ENCODE measurements at regions not wholly inside any gene's neighbourhood (a gene's known extent, or its start where the extent isn't known, plus 50 kb on each side); places are given as distances from the start of the nearest gene placed in this dataset.

DNA sequence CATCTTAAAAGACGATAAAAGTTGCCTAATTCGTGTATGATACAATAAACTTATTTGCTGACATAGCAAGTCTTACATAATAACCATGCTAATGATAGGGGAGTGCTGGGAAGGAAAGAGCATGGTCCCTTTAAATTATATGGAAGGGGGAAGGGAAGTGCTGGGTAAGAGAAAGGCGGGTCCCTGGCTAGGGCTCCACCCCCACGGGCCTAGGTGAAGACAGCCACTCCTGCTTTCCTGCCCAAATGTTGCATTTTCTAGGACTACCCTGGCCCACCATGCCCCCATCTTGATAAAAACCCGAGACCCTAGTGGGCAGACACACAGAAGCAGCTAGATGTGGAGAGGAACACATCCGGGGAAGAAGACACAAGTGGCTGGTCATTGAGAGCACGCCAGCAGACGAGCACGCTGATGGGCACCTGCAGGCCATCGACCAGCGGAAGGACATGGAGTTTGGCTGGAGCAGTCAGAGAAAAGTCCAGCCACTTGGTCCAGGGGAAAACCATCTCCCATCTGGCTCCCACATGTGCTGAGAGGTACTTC lies 328.7 kb downstream of the ARL4A start:
- TF ChIP-seq EGR1 (IDR thresholded peaks at IDR 0.05; ENCODE audit: low read depth in 2 of 2) (no peak), JUND (IDR thresholded peaks at IDR 0.05) (no peak), TAF1 (conservative IDR thresholded peaks at IDR 0.05) (no peak), GABPA (IDR thresholded peaks at IDR 0.05 in 1 of 2, conservative IDR thresholded peaks at IDR 0.05 in 1 of 2) (no peak), RAD21 (IDR thresholded peaks at IDR 0.05) (no peak), NR2F2 (IDR thresholded peaks at IDR 0.05) (no peak), FOXA2 (IDR thresholded peaks at IDR 0.05) (no peak), YY1 (IDR thresholded peaks at IDR 0.05) (no peak), HNF4G (IDR thresholded peaks at IDR 0.05) (no peak)
- TF ChIP-seq, protein P1, sequence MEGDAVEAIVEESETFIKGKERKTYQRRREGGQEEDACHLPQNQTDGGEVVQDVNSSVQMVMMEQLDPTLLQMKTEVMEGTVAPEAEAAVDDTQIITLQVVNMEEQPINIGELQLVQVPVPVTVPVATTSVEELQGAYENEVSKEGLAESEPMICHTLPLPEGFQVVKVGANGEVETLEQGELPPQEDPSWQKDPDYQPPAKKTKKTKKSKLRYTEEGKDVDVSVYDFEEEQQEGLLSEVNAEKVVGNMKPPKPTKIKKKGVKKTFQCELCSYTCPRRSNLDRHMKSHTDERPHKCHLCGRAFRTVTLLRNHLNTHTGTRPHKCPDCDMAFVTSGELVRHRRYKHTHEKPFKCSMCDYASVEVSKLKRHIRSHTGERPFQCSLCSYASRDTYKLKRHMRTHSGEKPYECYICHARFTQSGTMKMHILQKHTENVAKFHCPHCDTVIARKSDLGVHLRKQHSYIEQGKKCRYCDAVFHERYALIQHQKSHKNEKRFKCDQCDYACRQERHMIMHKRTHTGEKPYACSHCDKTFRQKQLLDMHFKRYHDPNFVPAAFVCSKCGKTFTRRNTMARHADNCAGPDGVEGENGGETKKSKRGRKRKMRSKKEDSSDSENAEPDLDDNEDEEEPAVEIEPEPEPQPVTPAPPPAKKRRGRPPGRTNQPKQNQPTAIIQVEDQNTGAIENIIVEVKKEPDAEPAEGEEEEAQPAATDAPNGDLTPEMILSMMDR (IDR thresholded peaks at IDR 0.05; ENCODE audit: low read depth, low read length, missing input control): no peak
- TF ChIP-seq, protein P2, sequence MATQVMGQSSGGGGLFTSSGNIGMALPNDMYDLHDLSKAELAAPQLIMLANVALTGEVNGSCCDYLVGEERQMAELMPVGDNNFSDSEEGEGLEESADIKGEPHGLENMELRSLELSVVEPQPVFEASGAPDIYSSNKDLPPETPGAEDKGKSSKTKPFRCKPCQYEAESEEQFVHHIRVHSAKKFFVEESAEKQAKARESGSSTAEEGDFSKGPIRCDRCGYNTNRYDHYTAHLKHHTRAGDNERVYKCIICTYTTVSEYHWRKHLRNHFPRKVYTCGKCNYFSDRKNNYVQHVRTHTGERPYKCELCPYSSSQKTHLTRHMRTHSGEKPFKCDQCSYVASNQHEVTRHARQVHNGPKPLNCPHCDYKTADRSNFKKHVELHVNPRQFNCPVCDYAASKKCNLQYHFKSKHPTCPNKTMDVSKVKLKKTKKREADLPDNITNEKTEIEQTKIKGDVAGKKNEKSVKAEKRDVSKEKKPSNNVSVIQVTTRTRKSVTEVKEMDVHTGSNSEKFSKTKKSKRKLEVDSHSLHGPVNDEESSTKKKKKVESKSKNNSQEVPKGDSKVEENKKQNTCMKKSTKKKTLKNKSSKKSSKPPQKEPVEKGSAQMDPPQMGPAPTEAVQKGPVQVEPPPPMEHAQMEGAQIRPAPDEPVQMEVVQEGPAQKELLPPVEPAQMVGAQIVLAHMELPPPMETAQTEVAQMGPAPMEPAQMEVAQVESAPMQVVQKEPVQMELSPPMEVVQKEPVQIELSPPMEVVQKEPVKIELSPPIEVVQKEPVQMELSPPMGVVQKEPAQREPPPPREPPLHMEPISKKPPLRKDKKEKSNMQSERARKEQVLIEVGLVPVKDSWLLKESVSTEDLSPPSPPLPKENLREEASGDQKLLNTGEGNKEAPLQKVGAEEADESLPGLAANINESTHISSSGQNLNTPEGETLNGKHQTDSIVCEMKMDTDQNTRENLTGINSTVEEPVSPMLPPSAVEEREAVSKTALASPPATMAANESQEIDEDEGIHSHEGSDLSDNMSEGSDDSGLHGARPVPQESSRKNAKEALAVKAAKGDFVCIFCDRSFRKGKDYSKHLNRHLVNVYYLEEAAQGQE (IDR thresholded peaks at IDR 0.05): no peak
- TF ChIP-seq, protein P3, sequence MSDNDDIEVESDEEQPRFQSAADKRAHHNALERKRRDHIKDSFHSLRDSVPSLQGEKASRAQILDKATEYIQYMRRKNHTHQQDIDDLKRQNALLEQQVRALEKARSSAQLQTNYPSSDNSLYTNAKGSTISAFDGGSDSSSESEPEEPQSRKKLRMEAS (IDR thresholded peaks at IDR 0.05): no peak
- TF ChIP-seq, protein P4, sequence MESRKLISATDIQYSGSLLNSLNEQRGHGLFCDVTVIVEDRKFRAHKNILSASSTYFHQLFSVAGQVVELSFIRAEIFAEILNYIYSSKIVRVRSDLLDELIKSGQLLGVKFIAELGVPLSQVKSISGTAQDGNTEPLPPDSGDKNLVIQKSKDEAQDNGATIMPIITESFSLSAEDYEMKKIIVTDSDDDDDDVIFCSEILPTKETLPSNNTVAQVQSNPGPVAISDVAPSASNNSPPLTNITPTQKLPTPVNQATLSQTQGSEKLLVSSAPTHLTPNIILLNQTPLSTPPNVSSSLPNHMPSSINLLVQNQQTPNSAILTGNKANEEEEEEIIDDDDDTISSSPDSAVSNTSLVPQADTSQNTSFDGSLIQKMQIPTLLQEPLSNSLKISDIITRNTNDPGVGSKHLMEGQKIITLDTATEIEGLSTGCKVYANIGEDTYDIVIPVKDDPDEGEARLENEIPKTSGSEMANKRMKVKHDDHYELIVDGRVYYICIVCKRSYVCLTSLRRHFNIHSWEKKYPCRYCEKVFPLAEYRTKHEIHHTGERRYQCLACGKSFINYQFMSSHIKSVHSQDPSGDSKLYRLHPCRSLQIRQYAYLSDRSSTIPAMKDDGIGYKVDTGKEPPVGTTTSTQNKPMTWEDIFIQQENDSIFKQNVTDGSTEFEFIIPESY (IDR thresholded peaks at IDR 0.05): no peak

All from liver (tissue), 3 donors.